Calu3 (cell line): ENCODE measurements at regions not wholly inside any gene's neighbourhood (a gene's known extent, or its start where the extent isn't known, plus 50 kb on each side); places are given as distances from the start of the nearest gene placed in this dataset.

Experiments
- BruUV-seq: library from RNA; stranded (reverse); fragments of 400-500 nt; replicated peaks from 2 replicates; lab custom pipeline; 2021; lab: Mats Ljungman, UMichigan
- CTCF ChIA-PET: fragments of 300-600 bp; sonication (Branson Sonifier 250); formaldehyde crosslinking; loops from one replicate; lab custom pipeline; 2022; ENCODE audit warnings: antibody characterized with exemption; lab: Charles Lee
- DNase-seq: peaks from one replicate; pipeline ENCODE4 v3.0.0; 2022
- H3K27ac Mint-ChIP-seq: one replicate; pipeline ENCODE4 v1.8.0; 2022; ENCODE audit warnings: mixed read lengths; ENCODE audit not compliant: unreplicated experiment
- H3K27me3 Mint-ChIP-seq: one replicate; pipeline ENCODE4 v1.8.0; 2022; ENCODE audit warnings: mixed read lengths; ENCODE audit not compliant: unreplicated experiment
- H3K36me3 Mint-ChIP-seq: one replicate; pipeline ENCODE4 v1.8.0; 2022; ENCODE audit warnings: mild to moderate bottlenecking, moderate library complexity, mixed read lengths; ENCODE audit not compliant: insufficient read depth, unreplicated experiment
- H3K4me1 Mint-ChIP-seq: one replicate; pipeline ENCODE4 v1.8.0; 2022; ENCODE audit warnings: mild to moderate bottlenecking, low read depth, mixed read lengths; ENCODE audit not compliant: unreplicated experiment
- H3K4me3 Mint-ChIP-seq: one replicate; pipeline ENCODE4 v1.8.0; 2022; ENCODE audit warnings: mild to moderate bottlenecking, low read depth, moderate library complexity, mixed read lengths; ENCODE audit not compliant: unreplicated experiment
- H3K9me3 Mint-ChIP-seq: one replicate; pipeline ENCODE4 v1.8.0; 2022; ENCODE audit warnings: low read depth, mixed read lengths; ENCODE audit not compliant: unreplicated experiment
- CTCF ChIP-seq: fragments of 200-600 bp; IDR thresholded peaks from one replicate; pipeline ENCODE4 v1.8.0; 2022; ENCODE audit warnings: antibody characterized with exemption; ENCODE audit not compliant: unreplicated experiment
- intact Hi-C: fragments of 100-400 bp; cut with micrococcal nuclease; formaldehyde crosslinking; loops from one replicate; pipeline ENCODE4 v1.10.0; 2022; ENCODE audit not compliant: unreplicated experiment

GRCh38 chr22:49229483-49230193 lies 598.0 kb downstream of the BRD1 start:
- CTCF ChIA-PET, result no interaction called here
- no peak overlapping the region for H3K4me3 Mint-ChIP-seq
- no peaks in the 10 kb centered on the region for H3K4me1 Mint-ChIP-seq
- intact Hi-C loops, result no loop called here
- TF ChIP-seq CTCF, result no peak
- DNase-seq, result no peak
- H3K9me3 Mint-ChIP-seq, result peaks cover 5% of the 10 kb centered on the region
- no peaks in the 10 kb centered on the region for H3K27me3 Mint-ChIP-seq
- no peak overlapping the region for H3K27ac Mint-ChIP-seq
- H3K36me3 Mint-ChIP-seq, result no peaks in the 10 kb centered on the region
- BruUV-seq, result no TSS peak

- Mint-ChIP-seq H3K27me3 (no peaks in the 10 kb centered on the region), H3K36me3 (no peaks in the 10 kb centered on the region), H3K4me3 (no peak overlapping the region), H3K4me1 (no peaks in the 10 kb centered on the region), H3K9me3 (peaks cover 5% of the 10 kb centered on the region), H3K27ac (no peak overlapping the region)
- DNase-seq, result no peak
- CTCF ChIA-PET, result interaction anchor here (0.8 kb wide), 1 partner anchor 56 kb away, joined by 3 read pairs; no protein-coding TSS in a partner anchor
- BruUV-seq, result no TSS peak
- no peak for TF ChIP-seq CTCF
- intact Hi-C loops, result no loop called here
These were observed 599.1 kb downstream of the BRD1 start for GRCh38 chr22:49228431-49229037.

- Mint-ChIP-seq H3K27ac (no peak overlapping the region), H3K27me3 (no peaks in the 10 kb centered on the region), H3K9me3 (peaks cover 5% of the 10 kb centered on the region), H3K36me3 (no peaks in the 10 kb centered on the region), H3K4me1 (no peaks in the 10 kb centered on the region), H3K4me3 (no peak overlapping the region)
- no peak for TF ChIP-seq CTCF
- CTCF ChIA-PET, result no interaction called here
- intact Hi-C loops, result no loop called here
- no TSS peak for BruUV-seq
- no peak for DNase-seq
These were observed 600.0 kb downstream of the BRD1 start for GRCh38 chr22:49227670-49228069.

- no peak for TF ChIP-seq CTCF
- intact Hi-C loops, result no loop called here
- Mint-ChIP-seq H3K36me3 (no peaks in the 10 kb centered on the region), H3K4me3 (no peak overlapping the region), H3K27me3 (no peaks in the 10 kb centered on the region), H3K4me1 (no peaks in the 10 kb centered on the region), H3K9me3 (peaks cover 5% of the 10 kb centered on the region), H3K27ac (no peak overlapping the region)
- no TSS peak for BruUV-seq
- CTCF ChIA-PET, result no interaction called here
- no peak for DNase-seq
These were observed 601.6 kb downstream of the BRD1 start for GRCh38 chr22:49226096-49226495.
